ENCODE measurements at regions not wholly inside any gene's neighbourhood (a gene's known extent, or its start where the extent isn't known, plus 50 kb on each side); places are given as distances from the start of the nearest gene placed in this dataset.

DNA sequence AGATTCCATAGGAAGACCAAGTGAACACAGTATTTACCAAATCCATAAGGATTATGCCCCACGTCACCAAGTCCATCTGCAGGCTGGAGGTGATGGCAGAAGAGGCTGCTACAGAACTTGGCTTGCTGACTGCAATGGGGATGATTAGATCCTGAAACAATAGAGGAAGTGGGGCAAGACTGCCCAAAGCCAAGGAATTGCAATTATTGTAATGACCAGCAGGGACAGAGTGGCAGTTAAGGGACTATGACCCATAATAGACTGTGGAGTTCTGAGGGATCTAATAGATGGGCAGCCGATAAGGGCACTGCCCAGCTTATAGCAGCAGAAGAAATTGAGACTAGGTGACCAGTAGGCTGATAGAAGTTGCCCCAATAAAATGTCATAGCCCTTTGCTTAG lies 108.4 kb downstream of the MINAR1 start:
- TF ChIP-seq TEAD4 (IDR thresholded peaks at IDR 0.05): no peak
- TF ChIP-seq EP300 (IDR thresholded peaks at IDR 0.05; ENCODE audit: borderline replicate concordance): no peak
- TF ChIP-seq, protein P1, sequence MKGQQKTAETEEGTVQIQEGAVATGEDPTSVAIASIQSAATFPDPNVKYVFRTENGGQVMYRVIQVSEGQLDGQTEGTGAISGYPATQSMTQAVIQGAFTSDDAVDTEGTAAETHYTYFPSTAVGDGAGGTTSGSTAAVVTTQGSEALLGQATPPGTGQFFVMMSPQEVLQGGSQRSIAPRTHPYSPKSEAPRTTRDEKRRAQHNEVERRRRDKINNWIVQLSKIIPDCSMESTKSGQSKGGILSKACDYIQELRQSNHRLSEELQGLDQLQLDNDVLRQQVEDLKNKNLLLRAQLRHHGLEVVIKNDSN (IDR thresholded peaks at IDR 0.05): no peak
- no peak for TF ChIP-seq FOXM1 (IDR thresholded peaks at IDR 0.05; ENCODE audit: borderline replicate concordance, low read depth)
- TF ChIP-seq TAF1 (IDR thresholded peaks at IDR 0.05; ENCODE audit: low read depth): no peak
- TF ChIP-seq TCF12 (IDR thresholded peaks at IDR 0.05; ENCODE audit: low read depth): no peak
- no peak for TF ChIP-seq YY1 (IDR thresholded peaks at IDR 0.05; ENCODE audit: low read depth)
- no peak for TF ChIP-seq RAD21 (IDR thresholded peaks at IDR 0.05; ENCODE audit: low read depth)
- TF ChIP-seq CREB1 (IDR thresholded peaks at IDR 0.05; ENCODE audit: low read depth): no peak
- TF ChIP-seq, protein P2, sequence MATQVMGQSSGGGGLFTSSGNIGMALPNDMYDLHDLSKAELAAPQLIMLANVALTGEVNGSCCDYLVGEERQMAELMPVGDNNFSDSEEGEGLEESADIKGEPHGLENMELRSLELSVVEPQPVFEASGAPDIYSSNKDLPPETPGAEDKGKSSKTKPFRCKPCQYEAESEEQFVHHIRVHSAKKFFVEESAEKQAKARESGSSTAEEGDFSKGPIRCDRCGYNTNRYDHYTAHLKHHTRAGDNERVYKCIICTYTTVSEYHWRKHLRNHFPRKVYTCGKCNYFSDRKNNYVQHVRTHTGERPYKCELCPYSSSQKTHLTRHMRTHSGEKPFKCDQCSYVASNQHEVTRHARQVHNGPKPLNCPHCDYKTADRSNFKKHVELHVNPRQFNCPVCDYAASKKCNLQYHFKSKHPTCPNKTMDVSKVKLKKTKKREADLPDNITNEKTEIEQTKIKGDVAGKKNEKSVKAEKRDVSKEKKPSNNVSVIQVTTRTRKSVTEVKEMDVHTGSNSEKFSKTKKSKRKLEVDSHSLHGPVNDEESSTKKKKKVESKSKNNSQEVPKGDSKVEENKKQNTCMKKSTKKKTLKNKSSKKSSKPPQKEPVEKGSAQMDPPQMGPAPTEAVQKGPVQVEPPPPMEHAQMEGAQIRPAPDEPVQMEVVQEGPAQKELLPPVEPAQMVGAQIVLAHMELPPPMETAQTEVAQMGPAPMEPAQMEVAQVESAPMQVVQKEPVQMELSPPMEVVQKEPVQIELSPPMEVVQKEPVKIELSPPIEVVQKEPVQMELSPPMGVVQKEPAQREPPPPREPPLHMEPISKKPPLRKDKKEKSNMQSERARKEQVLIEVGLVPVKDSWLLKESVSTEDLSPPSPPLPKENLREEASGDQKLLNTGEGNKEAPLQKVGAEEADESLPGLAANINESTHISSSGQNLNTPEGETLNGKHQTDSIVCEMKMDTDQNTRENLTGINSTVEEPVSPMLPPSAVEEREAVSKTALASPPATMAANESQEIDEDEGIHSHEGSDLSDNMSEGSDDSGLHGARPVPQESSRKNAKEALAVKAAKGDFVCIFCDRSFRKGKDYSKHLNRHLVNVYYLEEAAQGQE (IDR thresholded peaks at IDR 0.05; ENCODE audit: low read depth): no peak
- TF ChIP-seq ZBTB7A (IDR thresholded peaks at IDR 0.05; ENCODE audit: low read depth): no peak
- TF ChIP-seq EGR1 (IDR thresholded peaks at IDR 0.05): no peak
- no peak for TF ChIP-seq NFIC (IDR thresholded peaks at IDR 0.05)
- TF ChIP-seq, protein P3, sequence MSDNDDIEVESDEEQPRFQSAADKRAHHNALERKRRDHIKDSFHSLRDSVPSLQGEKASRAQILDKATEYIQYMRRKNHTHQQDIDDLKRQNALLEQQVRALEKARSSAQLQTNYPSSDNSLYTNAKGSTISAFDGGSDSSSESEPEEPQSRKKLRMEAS (IDR thresholded peaks at IDR 0.05): no peak
- no peak for TF ChIP-seq CEBPB (IDR thresholded peaks at IDR 0.05)

DNA sequence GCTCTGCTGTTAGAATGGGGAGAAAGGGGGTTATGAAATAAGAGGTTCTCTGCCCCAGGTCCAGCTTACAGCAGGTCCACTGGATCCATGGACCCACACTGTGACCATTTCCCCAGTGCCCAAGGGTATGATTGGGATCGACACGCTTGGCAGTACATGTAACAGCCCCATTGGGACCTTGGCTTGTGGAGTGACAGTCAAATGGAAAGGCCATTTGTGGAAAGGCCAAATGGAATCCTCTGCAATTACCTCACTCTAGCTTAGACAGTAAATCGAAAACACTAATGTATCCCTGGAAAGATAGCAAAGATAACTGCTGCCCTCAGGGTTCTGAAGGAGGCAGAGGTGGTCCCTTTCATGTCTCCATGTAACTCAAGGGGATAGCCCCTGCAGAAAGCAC lies 109.1 kb downstream of the MINAR1 start:
- TF ChIP-seq, protein P3 (IDR thresholded peaks at IDR 0.05): no peak

DNA sequence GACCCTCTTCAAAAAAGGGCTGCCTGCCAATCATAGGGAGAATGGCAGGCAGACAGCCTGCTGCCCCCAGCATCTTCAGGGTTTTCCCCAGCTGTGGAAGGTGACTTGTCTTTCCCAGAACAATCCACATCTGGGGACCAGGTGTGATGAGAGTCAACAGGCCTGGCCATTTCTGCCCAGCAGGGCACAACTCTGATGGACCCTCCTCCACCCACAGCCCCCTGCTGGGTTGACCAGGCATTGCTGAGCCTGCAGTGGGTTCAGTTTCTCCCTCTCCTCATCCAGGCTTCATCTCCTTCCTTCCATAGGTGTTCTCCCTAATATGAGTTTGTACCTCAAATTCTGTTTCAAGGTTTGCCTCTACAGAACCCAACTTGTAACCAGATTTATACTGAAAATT lies 111.0 kb downstream of the MINAR1 start:
- no peak for TF ChIP-seq YY1 (IDR thresholded peaks at IDR 0.05; ENCODE audit: low read depth)
- no peak for TF ChIP-seq CEBPB (IDR thresholded peaks at IDR 0.05)
- TF ChIP-seq CREB1 (IDR thresholded peaks at IDR 0.05; ENCODE audit: low read depth): no peak
- TF ChIP-seq, protein P2 (IDR thresholded peaks at IDR 0.05; ENCODE audit: low read depth): no peak
- no peak for TF ChIP-seq TCF12 (IDR thresholded peaks at IDR 0.05; ENCODE audit: low read depth)
- TF ChIP-seq TAF1 (IDR thresholded peaks at IDR 0.05; ENCODE audit: low read depth): no peak
- TF ChIP-seq EGR1 (IDR thresholded peaks at IDR 0.05): no peak

DNA sequence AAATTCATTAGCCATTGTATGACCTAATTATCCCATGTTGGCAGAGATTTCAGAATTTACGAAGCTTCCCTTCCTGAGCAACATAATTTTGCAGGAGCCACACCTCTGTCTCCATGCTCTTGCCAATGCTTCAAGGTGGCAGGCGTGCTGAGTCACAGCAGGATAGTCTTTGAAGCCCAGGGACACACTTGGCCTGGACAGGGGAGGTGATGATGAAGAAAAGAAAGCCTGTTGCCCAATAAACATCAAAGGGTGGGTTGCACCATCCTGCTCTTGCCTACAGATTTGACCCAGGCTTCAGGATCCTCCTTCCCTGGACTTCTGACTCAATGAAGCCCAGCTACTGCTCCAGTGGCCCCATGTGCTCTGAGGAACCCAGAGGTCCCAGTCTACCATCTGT lies 117.1 kb downstream of the MINAR1 start:
- TF ChIP-seq TAF1 (IDR thresholded peaks at IDR 0.05; ENCODE audit: low read depth) (no peak), CEBPB (IDR thresholded peaks at IDR 0.05) (no peak), EGR1 (IDR thresholded peaks at IDR 0.05) (no peak), EP300 (IDR thresholded peaks at IDR 0.05; ENCODE audit: borderline replicate concordance) (no peak), TEAD4 (IDR thresholded peaks at IDR 0.05) (no peak), NFIC (IDR thresholded peaks at IDR 0.05) (no peak), FOXM1 (IDR thresholded peaks at IDR 0.05; ENCODE audit: borderline replicate concordance, low read depth) (no peak), ZBTB7A (IDR thresholded peaks at IDR 0.05; ENCODE audit: low read depth) (no peak), CREB1 (IDR thresholded peaks at IDR 0.05; ENCODE audit: low read depth) (no peak), RAD21 (IDR thresholded peaks at IDR 0.05; ENCODE audit: low read depth) (no peak), YY1 (IDR thresholded peaks at IDR 0.05; ENCODE audit: low read depth) (no peak)
- TF ChIP-seq, protein P1 (IDR thresholded peaks at IDR 0.05): no peak
- TF ChIP-seq, protein P3 (IDR thresholded peaks at IDR 0.05): no peak
- TF ChIP-seq, protein P2 (IDR thresholded peaks at IDR 0.05; ENCODE audit: low read depth): no peak

DNA sequence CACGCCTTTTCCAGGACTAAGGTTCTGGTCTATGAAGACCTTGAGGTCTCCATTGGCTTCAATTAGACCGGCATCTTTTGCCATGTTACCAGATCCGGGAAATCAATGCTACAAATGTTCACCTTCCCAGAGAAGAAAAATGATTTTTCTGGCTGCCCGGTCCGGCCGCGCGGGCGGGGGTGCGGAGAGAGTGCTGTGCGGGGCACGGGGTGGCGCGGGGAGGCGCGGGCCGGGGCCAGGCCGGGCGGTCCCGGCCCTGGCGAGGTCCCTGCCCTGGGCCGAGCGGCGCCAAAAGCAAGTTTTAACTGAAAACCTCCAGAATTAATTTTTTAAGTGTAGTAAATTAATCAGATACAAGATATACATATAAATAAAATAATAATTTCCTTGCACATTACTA lies 128.2 kb downstream of the MINAR1 start:
- no peak for TF ChIP-seq EGR1 (IDR thresholded peaks at IDR 0.05)
- no peak for TF ChIP-seq NFIC (IDR thresholded peaks at IDR 0.05)
- TF ChIP-seq, protein P2 (IDR thresholded peaks at IDR 0.05; ENCODE audit: low read depth): no peak
- no peak for TF ChIP-seq RAD21 (IDR thresholded peaks at IDR 0.05; ENCODE audit: low read depth)
- TF ChIP-seq FOXM1 (IDR thresholded peaks at IDR 0.05; ENCODE audit: borderline replicate concordance, low read depth): no peak
- TF ChIP-seq TAF1 (IDR thresholded peaks at IDR 0.05; ENCODE audit: low read depth): no peak

Measured in Ishikawa (cell line).